H1 (cell line): ENCODE measurements at regions not wholly inside any gene's neighbourhood (a gene's known extent, or its start where the extent isn't known, plus 50 kb on each side); places are given as distances from the start of the nearest gene placed in this dataset.

Source experiments
- CTCF ChIA-PET: fragments of 300-600 bp; sonication (Branson Sonifier 250); formaldehyde crosslinking; loops from one replicate; lab custom pipeline; 2021; ENCODE audit not compliant: partially characterized antibody; lab: Charles Lee
- POLR2A ChIA-PET: fragments of 300-600 bp; sonication (Branson Sonifier 250); formaldehyde crosslinking; loops from one replicate; lab custom pipeline; 2021; ENCODE audit warnings: inconsistent platforms; ENCODE audit not compliant: partially characterized antibody; lab: Charles Lee
- DNase-seq, 2 experiments: peaks; one replicate each; pipeline versions ENCODE4 v3.0.0 to v3.0.0-alpha.2; 2010 to 2022; ENCODE audit warnings: low spot score in 2 of 2, low read depth in 1 of 2, mixed read lengths in 1 of 2
- FAIRE-seq: peaks from 2 replicates; lab custom pipeline; 2011; peaks lifted over from hg19 to GRCh38; lab: Jason Lieb, UNC
- H2AFZ ChIP-seq: 2 replicates; pipeline ENCODE4 v1.8.1; 2012; ENCODE audit warnings: low read length, inconsistent platforms
- H2AK5ac ChIP-seq: 2 replicates; pipeline ENCODE4 v1.6.1; 2013; ENCODE audit warnings: low read depth, low read length
- H2BK120ac ChIP-seq: replicated peaks from 2 replicates; pipeline ENCODE3; 2013; ENCODE audit warnings: low read depth, low read length, inconsistent platforms
- H2BK12ac ChIP-seq: 2 replicates; pipeline ENCODE4 v1.6.1; 2013; ENCODE audit warnings: low read depth, low read length
- H2BK15ac ChIP-seq: 2 replicates; pipeline ENCODE4 v1.6.1; 2013; ENCODE audit warnings: low read length
- H2BK20ac ChIP-seq: 2 replicates; pipeline ENCODE4 v1.6.1; 2013; ENCODE audit warnings: low read length
- H2BK5ac ChIP-seq: 2 replicates; pipeline ENCODE4 v1.6.1; 2013; ENCODE audit warnings: low read depth, low read length
- H3K14ac ChIP-seq: 2 replicates; pipeline ENCODE4 v1.6.1; 2013; ENCODE audit warnings: inconsistent platforms; ENCODE audit not compliant: insufficient read length
- H3K18ac ChIP-seq: 2 replicates; pipeline ENCODE4 v1.6.1; 2013; ENCODE audit warnings: low read length; ENCODE audit errors: extremely low read depth
- H3K23ac ChIP-seq: 2 replicates; pipeline ENCODE4 v1.6.1; 2013; ENCODE audit warnings: inconsistent platforms; ENCODE audit not compliant: insufficient read length
- H3K23me2 ChIP-seq: 2 replicates; pipeline ENCODE4 v1.6.1; 2013; ENCODE audit warnings: low read depth, low read length
- H3K27ac ChIP-seq: 2 replicates; pipeline ENCODE4 v1.6.1; 2011; ENCODE audit warnings: low read depth, low read length, inconsistent platforms
- H3K27me3 ChIP-seq, 4 experiments: replicated peaks in 1 of 4; 1 replicate in 1 of 4; 2 replicates in 3 of 4; pipeline versions ENCODE4 v1.6.1 to v1.8.1; 2011 to 2013; ENCODE audit warnings: low read length in 3 of 4, mild to moderate bottlenecking in 3 of 4, inconsistent platforms in 2 of 4, mixed read lengths in 2 of 4, moderate library complexity in 1 of 4; ENCODE audit not compliant: control insufficient read depth in 3 of 4, insufficient read depth in 3 of 4; ENCODE audit errors: extremely low read depth in 1 of 4
- H3K36me3 ChIP-seq, 4 experiments: 2 replicates each; pipeline versions ENCODE4 v1.6.1 to v1.8.1; 2011 to 2013; ENCODE audit warnings: mild to moderate bottlenecking in 4 of 4, low read length in 3 of 4, moderate library complexity in 2 of 4, control low read depth in 1 of 4, inconsistent platforms in 1 of 4; ENCODE audit not compliant: insufficient read depth in 4 of 4, control insufficient read depth in 2 of 4
- H3K4ac ChIP-seq: replicated peaks from 2 replicates; pipeline ENCODE3; 2013; ENCODE audit warnings: low read length, low read depth, mixed read lengths, inconsistent platforms; ENCODE audit not compliant: insufficient read length
- H3K4me1 ChIP-seq, 4 experiments: replicated peaks in 1 of 4; 1 replicate in 1 of 4; 2 replicates in 3 of 4; pipeline versions ENCODE4 v1.6.1 to v1.8.1; 2011 to 2013; ENCODE audit warnings: low read length in 3 of 4, inconsistent platforms in 2 of 4, mixed read lengths in 1 of 4; ENCODE audit not compliant: insufficient read depth in 4 of 4, control insufficient read depth in 3 of 4
- H3K4me2 ChIP-seq, 2 experiments: 2 replicates each; pipeline versions ENCODE4 v1.6.1 to v1.8.1; 2011 to 2013; ENCODE audit warnings: low read depth in 2 of 2, low read length in 2 of 2, control low read depth in 1 of 2, inconsistent platforms in 1 of 2, mild to moderate bottlenecking in 1 of 2; ENCODE audit not compliant: insufficient read depth in 1 of 2
- H3K4me3 ChIP-seq, 4 experiments: fragments of 200-600, 300-600 bp in 1 of 4; sonication (generic), shearing (Covaris generic), sonication (Bioruptor Twin) in 1 of 4; 2 replicates each; pipeline versions ENCODE4 v1.5.1 to v1.8.1; 2011 to 2016; ENCODE audit warnings: low read length in 4 of 4, low read depth in 3 of 4, control low read depth in 2 of 4, inconsistent platforms in 2 of 4, mild to moderate bottlenecking in 2 of 4, mixed read lengths in 1 of 4, moderate library complexity in 1 of 4; ENCODE audit not compliant: insufficient read depth in 2 of 4; ENCODE audit errors: extremely low read depth in 1 of 4
- H3K56ac ChIP-seq: replicated peaks from 2 replicates; pipeline ENCODE3; 2013; ENCODE audit warnings: low read depth, mild to moderate bottlenecking, mixed read lengths, low read length, inconsistent platforms; ENCODE audit not compliant: insufficient read length
- H3K79me1 ChIP-seq: 2 replicates; pipeline ENCODE4 v1.6.1; 2013; ENCODE audit warnings: low read depth, low read length, control low read depth
- H3K79me2 ChIP-seq, 2 experiments: 2 replicates each; pipeline versions ENCODE4 v1.6.1 to v1.8.1; 2012 to 2013; ENCODE audit warnings: low read length in 2 of 2, mild to moderate bottlenecking in 2 of 2, inconsistent platforms in 1 of 2; ENCODE audit not compliant: insufficient read depth in 2 of 2, control insufficient read depth in 1 of 2
- H3K9ac ChIP-seq, 4 experiments: replicated peaks in 1 of 4; 1 replicate in 1 of 4; 2 replicates in 3 of 4; pipeline versions ENCODE4 v1.6.1 to v1.8.1; 2011 to 2013; ENCODE audit warnings: low read depth in 3 of 4, low read length in 3 of 4, control low read depth in 2 of 4, mild to moderate bottlenecking in 2 of 4, moderate library complexity in 2 of 4, inconsistent platforms in 1 of 4; ENCODE audit errors: extremely low read depth in 1 of 4
- H3K9me3 ChIP-seq, 2 experiments: 2 replicates each; pipeline versions ENCODE4 v1.6.1 to v1.8.1; 2012 to 2013; ENCODE audit warnings: mild to moderate bottlenecking in 2 of 2, moderate library complexity in 2 of 2, control low read depth in 1 of 2, inconsistent platforms in 1 of 2, low read depth in 1 of 2, low read length in 1 of 2, mixed read lengths in 1 of 2; ENCODE audit not compliant: insufficient read depth in 2 of 2
- H4K20me1 ChIP-seq, 2 experiments: replicated peaks in 1 of 2; 2 replicates each; pipeline versions ENCODE3 to v1.8.1; 2011 to 2013; ENCODE audit warnings: inconsistent platforms in 2 of 2, low read length in 2 of 2, mild to moderate bottlenecking in 1 of 2; ENCODE audit not compliant: insufficient read depth in 2 of 2, control insufficient read depth in 1 of 2
- H4K5ac ChIP-seq: 2 replicates; pipeline ENCODE4 v1.6.1; 2013; ENCODE audit warnings: low read length, low read depth, mixed read lengths, inconsistent platforms; ENCODE audit not compliant: insufficient read length
- H4K8ac ChIP-seq: 2 replicates; pipeline ENCODE4 v1.8.0; 2013; ENCODE audit warnings: mild to moderate bottlenecking, moderate library complexity, low read length, inconsistent platforms; ENCODE audit not compliant: insufficient read depth; ENCODE audit errors: extremely low read depth
- H4K91ac ChIP-seq: replicated peaks from 2 replicates; pipeline ENCODE3; 2013; ENCODE audit warnings: low read length, mixed read lengths, inconsistent platforms; ENCODE audit not compliant: insufficient read length
- ATF3 ChIP-seq: IDR thresholded peaks from 2 replicates; pipeline ENCODE4 v1.6.1; 2011; ENCODE audit warnings: low read depth, mild to moderate bottlenecking, low read length; ENCODE audit not compliant: insufficient read depth
- HDAC2 ChIP-seq, 2 experiments: fragments of 300-600 bp in 1 of 2; sonication (generic) in 1 of 2; IDR thresholded peaks; 2 replicates each; pipeline ENCODE4 v1.6.1; 2011 to 2012; ENCODE audit warnings: low read depth in 2 of 2, low read length in 2 of 2, mild to moderate bottlenecking in 2 of 2, moderate library complexity in 2 of 2, borderline replicate concordance in 1 of 2, inconsistent platforms in 1 of 2
- POU5F1 ChIP-seq: IDR thresholded peaks from 2 replicates; pipeline ENCODE4 v1.6.1; 2011; ENCODE audit warnings: low read depth, mild to moderate bottlenecking, low read length, moderate library complexity
- USF2 ChIP-seq: IDR thresholded peaks from 2 replicates; pipeline ENCODE4 v1.6.1; 2011; ENCODE audit warnings: low read length, improper control_type of control experiment
- WGBS, 2 experiments: shearing (Covaris generic) in 1 of 2; methylation state at CpG; one replicate each; pipeline versions ENCODE4 v1.1.6 to v1.1.7; 2013 to 2015; ENCODE audit warnings: low lambda C conversion rate in 2 of 2, mixed read lengths in 2 of 2, inconsistent platforms in 1 of 2, low coverage in 1 of 2, missing lambda C conversion rate in 1 of 2; ENCODE audit not compliant: insufficient replicate concordance in 2 of 2, insufficient coverage in 1 of 2, insufficient read length in 1 of 2; ENCODE audit errors: extremely low coverage in 1 of 2, missing lambda C conversion rate in 1 of 2; 5-methylcytosine and 5-hydroxymethylcytosine counted together

GRCh38 chr6:30826961-30827342 lies 57.4 kb upstream of the DDR1 start:
- Histone ChIP-seq H3K4ac (no peak overlapping the region), H3K9me3 (no peaks in the 10 kb centered on the region), H3K79me1 (no peaks in the 10 kb centered on the region), H2AFZ (no peak overlapping the region), H3K4me2 (no peak overlapping the region), H3K23me2 (no peaks in the 10 kb centered on the region), H3K56ac (no peak overlapping the region), H4K8ac (no peak overlapping the region), H3K4me3 (no peak overlapping the region), H2BK5ac (no peak overlapping the region), H3K23ac (no peak overlapping the region), H2AK5ac (no peak overlapping the region), H4K91ac (no peak overlapping the region), H3K9ac (no peak overlapping the region), H2BK120ac (no peak overlapping the region), H2BK20ac (no peak overlapping the region), H4K20me1 (no peaks in the 10 kb centered on the region), H3K18ac (no peak overlapping the region), H2BK15ac (no peak overlapping the region), H3K4me1 (peaks cover 3 to 11% (median 4%) of the 10 kb centered on the region in 4 experiments; a peak in 5 of 7 replicates), H3K14ac (no peak overlapping the region), H3K27ac (no peak overlapping the region), H4K5ac (no peak overlapping the region), H3K79me2 (no peaks in the 10 kb centered on the region), H2BK12ac (no peak overlapping the region), H3K36me3 (no peaks in the 10 kb centered on the region), H3K27me3 (no peaks in the 10 kb centered on the region)
- ChIA-PET CTCF (interaction anchor here (0.9 to 23.9 kb wide), 17 partner anchors 9 to 260 kb away, joined by 3 to 610 read pairs (median 5); partner anchors contain the start of genes DDR1, GTF2H4, IER3 and VARS2), POLR2A (interaction anchor here (14.2 to 27.8 kb wide), 2 partner anchors 15 to 55 kb away, joined by 206 to 452 read pairs; partner anchors contain the start of gene DDR1)
- no peak for DNase-seq
- no peak for FAIRE-seq
- TF ChIP-seq USF2 (no peak), POU5F1 (no peak), HDAC2 (IDR thresholded peaks at IDR 0.05; ENCODE audit: borderline replicate concordance in 1 of 2, low read depth in 2 of 2, low read length in 2 of 2) (no peak), ATF3 (no peak)
- WGBS, 2 experiments: 72% methylated on average over 4 of the region's 4 CpGs; no CpG with 5 or more reads in 1 of the 2 experiments
